GM23248 (cell line): ENCODE measurements at regions not wholly inside any gene's neighbourhood (a gene's known extent, or its start where the extent isn't known, plus 50 kb on each side); places are given as distances from the start of the nearest gene placed in this dataset.

Source experiments
- EZH2 ChIP-seq: fragments of 200-600 bp; sonication (generic); IDR thresholded peaks from 2 replicates; pipeline ENCODE4 v1.6.1; 2018; ENCODE audit warnings: antibody characterized with exemption, mild to moderate bottlenecking; ENCODE audit not compliant: insufficient read depth, poor library complexity, severe bottlenecking
- EZH2phosphoT487 ChIP-seq: fragments of 200-600 bp; sonication (generic); IDR thresholded peaks from 2 replicates; pipeline ENCODE4 v1.6.1; 2018; ENCODE audit warnings: antibody characterized with exemption, moderate library complexity, mild to moderate bottlenecking, low read depth; ENCODE audit not compliant: insufficient read depth

GRCh38 chr6:67875877-67876383 is 759.2 kb upstream of the ADGRB3 start:
- TF ChIP-seq EZH2 (no peak), EZH2phosphoT487 (no peak)
